Osteoblast (primary cell): ENCODE measurements at regions not wholly inside any gene's neighbourhood (a gene's known extent, or its start where the extent isn't known, plus 50 kb on each side); places are given as distances from the start of the nearest gene placed in this dataset.
A peak's percentile ranks its signal among the peaks of the same experiment; 100 is the strongest.

Experiments
- DNase-seq: peaks from one replicate; pipeline ENCODE4 v3.0.0; 2011; ENCODE audit warnings: low spot score, mixed read lengths; ENCODE audit not compliant: insufficient read length; ENCODE audit errors: missing footprints
- H2AFZ ChIP-seq: 2 replicates; pipeline ENCODE4 v1.6.0; 2011; ENCODE audit warnings: mild to moderate bottlenecking, low read length
- H3K27ac ChIP-seq: 2 replicates; pipeline ENCODE4 v1.5.1; 2011; ENCODE audit warnings: mild to moderate bottlenecking, low read depth, low read length, moderate library complexity
- H3K27me3 ChIP-seq: 2 replicates; pipeline ENCODE4 v1.6.0; 2012; ENCODE audit warnings: mild to moderate bottlenecking, control low read depth, inconsistent platforms, low read length, moderate library complexity; ENCODE audit not compliant: insufficient read depth
- H3K36me3 ChIP-seq: 2 replicates; pipeline ENCODE4 v1.5.1; 2011; ENCODE audit warnings: mild to moderate bottlenecking, low read length, control low read depth, moderate library complexity; ENCODE audit not compliant: insufficient read depth
- H3K4me1 ChIP-seq: 2 replicates; pipeline ENCODE4 v1.5.1; 2011; ENCODE audit warnings: mild to moderate bottlenecking, low read length, control low read depth, moderate library complexity; ENCODE audit not compliant: insufficient read depth
- H3K4me2 ChIP-seq: 2 replicates; pipeline ENCODE4 v1.6.0; 2011; ENCODE audit warnings: mild to moderate bottlenecking, low read length; ENCODE audit not compliant: insufficient read depth
- H3K4me3 ChIP-seq: fragments of 200-600 bp; sonication (generic); 3 replicates; pipeline ENCODE4 v1.5.1; 2012; ENCODE audit warnings: mild to moderate bottlenecking, low read length, inconsistent platforms; ENCODE audit not compliant: insufficient read depth
- H3K79me2 ChIP-seq: 2 replicates; pipeline ENCODE4 v1.6.0; 2012; ENCODE audit warnings: mild to moderate bottlenecking, low read length, control low read depth, inconsistent platforms; ENCODE audit not compliant: insufficient read depth
- H3K9me3 ChIP-seq: 2 replicates; pipeline ENCODE4 v1.5.1; 2011; ENCODE audit warnings: low read depth, low read length, control low read depth
- H4K20me1 ChIP-seq: 2 replicates; pipeline ENCODE4 v1.6.0; 2012; ENCODE audit warnings: mild to moderate bottlenecking, low read length, control low read depth; ENCODE audit not compliant: insufficient read depth
- TF ChIP-seq, protein P1 (sequence below): IDR thresholded peaks from 2 replicates; pipeline ENCODE4 v1.5.1; 2011; ENCODE audit warnings: mild to moderate bottlenecking, low read depth, low read length, moderate library complexity; ENCODE audit errors: extremely low read depth

DNA sequence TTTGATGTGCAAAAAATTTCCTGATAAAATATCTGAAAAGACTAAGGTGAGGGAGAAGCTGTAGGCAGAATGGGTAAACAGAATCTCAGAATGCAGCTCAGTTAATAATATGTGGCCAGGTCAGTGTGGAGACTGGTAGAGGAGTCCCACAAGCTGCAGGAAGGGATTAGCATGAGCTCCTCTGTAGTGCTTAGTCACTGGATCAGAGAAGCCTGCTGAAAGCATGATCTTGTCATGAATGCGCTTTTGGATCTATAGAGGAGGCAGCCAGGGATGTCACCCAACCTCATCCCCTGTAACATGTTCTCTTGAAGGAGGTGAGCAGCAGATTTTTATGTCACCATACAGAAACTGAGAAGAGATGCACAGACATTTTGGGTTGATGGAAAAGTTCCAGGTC, 1035.3 kb upstream of the GBE1 start:
- Histone ChIP-seq H3K27me3 (no peaks in the 10 kb centered on the region), H3K4me3 (no peak overlapping the region)
- TF ChIP-seq, protein P1, sequence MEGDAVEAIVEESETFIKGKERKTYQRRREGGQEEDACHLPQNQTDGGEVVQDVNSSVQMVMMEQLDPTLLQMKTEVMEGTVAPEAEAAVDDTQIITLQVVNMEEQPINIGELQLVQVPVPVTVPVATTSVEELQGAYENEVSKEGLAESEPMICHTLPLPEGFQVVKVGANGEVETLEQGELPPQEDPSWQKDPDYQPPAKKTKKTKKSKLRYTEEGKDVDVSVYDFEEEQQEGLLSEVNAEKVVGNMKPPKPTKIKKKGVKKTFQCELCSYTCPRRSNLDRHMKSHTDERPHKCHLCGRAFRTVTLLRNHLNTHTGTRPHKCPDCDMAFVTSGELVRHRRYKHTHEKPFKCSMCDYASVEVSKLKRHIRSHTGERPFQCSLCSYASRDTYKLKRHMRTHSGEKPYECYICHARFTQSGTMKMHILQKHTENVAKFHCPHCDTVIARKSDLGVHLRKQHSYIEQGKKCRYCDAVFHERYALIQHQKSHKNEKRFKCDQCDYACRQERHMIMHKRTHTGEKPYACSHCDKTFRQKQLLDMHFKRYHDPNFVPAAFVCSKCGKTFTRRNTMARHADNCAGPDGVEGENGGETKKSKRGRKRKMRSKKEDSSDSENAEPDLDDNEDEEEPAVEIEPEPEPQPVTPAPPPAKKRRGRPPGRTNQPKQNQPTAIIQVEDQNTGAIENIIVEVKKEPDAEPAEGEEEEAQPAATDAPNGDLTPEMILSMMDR, result no peak

DNA sequence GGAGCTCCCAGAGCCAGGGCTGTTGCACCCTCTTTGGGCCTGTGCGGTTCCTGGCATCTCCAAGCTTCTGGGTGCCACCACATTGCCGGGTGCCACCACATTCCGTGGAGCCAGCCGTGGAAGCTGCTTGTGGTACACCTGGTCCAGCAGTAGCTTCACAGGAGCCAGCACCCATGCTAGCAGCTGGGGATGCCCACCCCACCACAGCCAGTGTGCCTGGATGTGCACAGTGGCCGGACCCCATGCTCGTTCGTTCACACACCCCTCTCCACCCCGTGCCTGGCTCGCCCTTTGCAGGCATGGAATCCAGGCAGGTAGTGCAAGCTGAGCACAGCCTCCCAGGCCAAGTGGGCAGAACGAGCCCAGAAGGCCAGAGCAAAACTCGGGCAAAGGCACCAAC, 1029.8 kb upstream of the GBE1 start:
- Histone ChIP-seq H4K20me1 (no peaks in the 10 kb centered on the region), H3K36me3 (no peaks in the 10 kb centered on the region), H3K79me2 (no peaks in the 10 kb centered on the region), H3K4me2 (no peak overlapping the region), H3K4me3 (no peak overlapping the region), H3K27ac (no peak overlapping the region), H3K27me3 (no peaks in the 10 kb centered on the region), H2AFZ (no peak overlapping the region), H3K4me1 (no peaks in the 10 kb centered on the region), H3K9me3 (no peaks in the 10 kb centered on the region)
- TF ChIP-seq, protein P1, result no peak
- peak; percentile 13 for DNase-seq

More for the DNA sequence above, 1035.3 kb upstream of the GBE1 start:
- H3K27ac ChIP-seq, result no peak overlapping the region
- H2AFZ ChIP-seq, result no peak overlapping the region
- no peaks in the 10 kb centered on the region for H3K4me1 ChIP-seq
- H3K36me3 ChIP-seq, result no peaks in the 10 kb centered on the region
- H3K4me2 ChIP-seq, result no peak overlapping the region
- peaks cover 7% of the 10 kb centered on the region for H3K9me3 ChIP-seq
- no peaks in the 10 kb centered on the region for H4K20me1 ChIP-seq
- no peaks in the 10 kb centered on the region for H3K79me2 ChIP-seq
- DNase-seq, result no peak

DNA sequence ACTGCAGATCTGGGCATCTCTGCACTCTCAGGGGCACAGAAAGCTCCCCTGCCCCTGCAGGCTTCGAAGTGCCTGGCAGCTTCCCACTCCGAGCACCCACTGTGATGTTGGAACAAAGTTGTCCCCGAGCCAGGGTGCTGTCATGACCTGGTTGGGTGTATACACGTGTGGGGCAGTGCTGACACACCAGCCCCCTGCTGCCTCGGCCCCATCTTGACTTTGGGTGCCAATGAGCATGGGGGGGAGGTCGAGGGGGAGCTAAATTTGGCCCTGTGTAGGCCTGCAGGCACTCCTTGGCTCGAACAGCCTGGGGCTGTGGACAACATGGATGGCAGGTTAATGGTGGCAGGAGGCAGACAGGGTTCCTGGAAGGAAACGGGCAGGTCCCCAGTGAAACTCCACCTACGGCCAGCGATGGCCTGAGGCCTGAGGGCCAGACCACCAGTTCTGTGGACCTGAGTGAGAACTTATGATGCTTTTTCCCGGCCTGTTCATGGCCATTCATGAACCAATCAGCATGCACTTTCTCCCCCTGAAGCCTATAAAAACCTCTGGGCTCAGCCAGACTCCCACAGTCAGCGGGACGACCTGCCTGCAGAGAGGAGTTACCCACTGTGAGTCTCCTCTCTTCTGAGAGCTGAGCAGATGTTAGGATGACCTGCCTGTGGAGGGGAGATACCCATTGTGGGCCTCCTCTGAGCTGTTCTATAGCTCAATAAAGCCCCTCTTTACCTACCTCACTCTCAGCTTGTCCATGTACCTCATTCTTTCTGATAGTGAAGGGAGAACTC, 1029.1 kb upstream of the GBE1 start:
- Histone ChIP-seq H3K4me2 (no peak overlapping the region), H3K79me2 (no peaks in the 10 kb centered on the region), H4K20me1 (no peaks in the 10 kb centered on the region), H3K4me3 (no peak overlapping the region), H3K4me1 (no peaks in the 10 kb centered on the region), H3K36me3 (no peaks in the 10 kb centered on the region), H3K9me3 (no peaks in the 10 kb centered on the region), H2AFZ (no peak overlapping the region), H3K27ac (no peak overlapping the region), H3K27me3 (no peaks in the 10 kb centered on the region)
- TF ChIP-seq, protein P1, result no peak
- DNase-seq, result no peak

DNA sequence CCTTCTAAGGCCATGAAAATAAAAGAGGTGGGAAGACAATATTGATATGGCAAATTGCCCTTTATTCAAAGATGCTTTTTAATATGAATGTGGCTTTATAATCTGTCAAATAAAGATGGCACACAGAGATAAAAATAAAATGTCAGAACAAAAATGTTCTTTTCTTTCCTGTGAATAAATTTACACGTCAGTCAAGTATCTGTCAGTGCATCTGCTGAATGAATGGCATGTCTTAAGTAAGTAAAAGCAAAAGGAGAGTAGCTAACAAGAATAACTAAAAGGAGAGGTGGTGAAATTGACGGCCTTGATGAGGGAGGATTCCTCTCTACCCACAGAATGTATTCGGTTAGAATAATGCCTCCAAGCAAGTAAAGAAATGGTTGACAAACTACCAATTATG, 1021.7 kb upstream of the GBE1 start:
- Histone ChIP-seq H3K4me1 (no peaks in the 10 kb centered on the region), H3K9me3 (peaks cover 2% of the 10 kb centered on the region), H3K36me3 (no peaks in the 10 kb centered on the region), H4K20me1 (no peaks in the 10 kb centered on the region), H3K79me2 (no peaks in the 10 kb centered on the region), H3K4me2 (no peak overlapping the region), H3K27me3 (no peaks in the 10 kb centered on the region), H3K4me3 (no peak overlapping the region), H2AFZ (no peak overlapping the region), H3K27ac (no peak overlapping the region)
- TF ChIP-seq, protein P1, result no peak
- peak; percentile 58 for DNase-seq
